Kidney epithelial cell (primary cell): ENCODE measurements at regions not wholly inside any gene's neighbourhood (a gene's known extent, or its start where the extent isn't known, plus 50 kb on each side); places are given as distances from the start of the nearest gene placed in this dataset.

Experiments
- DNase-seq: peaks from one replicate; pipeline ENCODE4 v3.0.0-alpha.2; 2010; ENCODE audit warnings: low read depth
- H3K27me3 ChIP-seq: 2 replicates; pipeline ENCODE4 v1.6.0; 2011; ENCODE audit warnings: low read length; ENCODE audit not compliant: control insufficient read depth, insufficient read depth
- H3K36me3 ChIP-seq: 2 replicates; pipeline ENCODE4 v1.5.1; 2011; ENCODE audit warnings: low read length; ENCODE audit not compliant: control insufficient read depth, insufficient read depth
- H3K4me3 ChIP-seq: 2 replicates; pipeline ENCODE4 v1.5.1; 2011; ENCODE audit warnings: low read depth, mild to moderate bottlenecking, control low read depth, low read length
- CTCF ChIP-seq: IDR thresholded peaks from 2 replicates; pipeline ENCODE4 v1.5.1; 2011; ENCODE audit warnings: mild to moderate bottlenecking, moderate library complexity, low read length, control low read depth, inconsistent platforms; ENCODE audit not compliant: insufficient read depth, poor library complexity, severe bottlenecking

- Histone ChIP-seq H3K27me3 (no peaks in the 10 kb centered on the region), H3K4me3 (no peak overlapping the region), H3K36me3 (no peaks in the 10 kb centered on the region)
- DNase-seq = no peak
- TF ChIP-seq CTCF = no peak
Observed at GRCh38 chr14:98786456-98786855, 485.5 kb downstream of the BCL11B start.

- no peak for TF ChIP-seq CTCF
- no peak for DNase-seq
- Histone ChIP-seq H3K36me3 (no peaks in the 10 kb centered on the region), H3K4me3 (no peak overlapping the region), H3K27me3 (no peaks in the 10 kb centered on the region)
Observed at GRCh38 chr14:98791661-98792060, 480.3 kb downstream of the BCL11B start.

GRCh38 chr14:98792171-98792570, 479.8 kb downstream of the BCL11B start:
- no peaks in the 10 kb centered on the region for H3K36me3 ChIP-seq
- no peaks in the 10 kb centered on the region for H3K27me3 ChIP-seq
- TF ChIP-seq CTCF = no peak
- DNase-seq = no peak
- no peak overlapping the region for H3K4me3 ChIP-seq

- Histone ChIP-seq H3K4me3 (no peak overlapping the region), H3K27me3 (no peaks in the 10 kb centered on the region), H3K36me3 (no peaks in the 10 kb centered on the region)
- DNase-seq = no peak
- no peak for TF ChIP-seq CTCF
Observed at GRCh38 chr14:98798099-98798498, 473.9 kb downstream of the BCL11B start.

GRCh38 chr14:98799891-98800290, 472.1 kb downstream of the BCL11B start:
- Histone ChIP-seq H3K4me3 (no peak overlapping the region), H3K36me3 (no peaks in the 10 kb centered on the region), H3K27me3 (no peaks in the 10 kb centered on the region)
- no peak for TF ChIP-seq CTCF
- no peak for DNase-seq

- H3K27me3 ChIP-seq = no peaks in the 10 kb centered on the region
- no peak overlapping the region for H3K4me3 ChIP-seq
- no peak for DNase-seq
- H3K36me3 ChIP-seq = no peaks in the 10 kb centered on the region
- TF ChIP-seq CTCF = no peak
Observed at GRCh38 chr14:98802044-98802443, 470.0 kb downstream of the BCL11B start.
